PFSK-1 (cell line): ENCODE measurements at regions not wholly inside any gene's neighbourhood (a gene's known extent, or its start where the extent isn't known, plus 50 kb on each side); places are given as distances from the start of the nearest gene placed in this dataset.

Source experiments
- FOXP2 ChIP-seq: optimal IDR thresholded peaks from 2 replicates; pipeline ENCODE3; 2011; ENCODE audit warnings: borderline replicate concordance, control low read depth, inconsistent platforms; ENCODE audit not compliant: insufficient read depth; ENCODE audit errors: extremely low read length, extremely low read depth
- POLR2AphosphoS5 ChIP-seq: IDR thresholded peaks from 2 replicates; pipeline ENCODE4 v1.6.1; 2012; ENCODE audit warnings: low read depth, mild to moderate bottlenecking, control low read depth, low read length, moderate library complexity
- SIN3A ChIP-seq: IDR thresholded peaks from 2 replicates; pipeline ENCODE4 v1.6.1; 2012; ENCODE audit warnings: mild to moderate bottlenecking, low read length, moderate library complexity, borderline replicate concordance; ENCODE audit not compliant: insufficient read depth
- TAF1 ChIP-seq: IDR thresholded peaks from 2 replicates; pipeline ENCODE4 v1.6.1; 2012; ENCODE audit warnings: low read length, control low read depth, borderline replicate concordance; ENCODE audit not compliant: insufficient read depth
- TF ChIP-seq, protein P1 (sequence below), 2 experiments: IDR thresholded peaks; 2 replicates each; pipeline versions ENCODE4 v1.6.1 to v1.8.0; 2011 to 2012; ENCODE audit warnings: low read depth in 2 of 2, low read length in 2 of 2, control low read depth in 1 of 2, inconsistent platforms in 1 of 2, mild to moderate bottlenecking in 1 of 2, moderate library complexity in 1 of 2; ENCODE audit not compliant: insufficient read depth in 1 of 2

DNA sequence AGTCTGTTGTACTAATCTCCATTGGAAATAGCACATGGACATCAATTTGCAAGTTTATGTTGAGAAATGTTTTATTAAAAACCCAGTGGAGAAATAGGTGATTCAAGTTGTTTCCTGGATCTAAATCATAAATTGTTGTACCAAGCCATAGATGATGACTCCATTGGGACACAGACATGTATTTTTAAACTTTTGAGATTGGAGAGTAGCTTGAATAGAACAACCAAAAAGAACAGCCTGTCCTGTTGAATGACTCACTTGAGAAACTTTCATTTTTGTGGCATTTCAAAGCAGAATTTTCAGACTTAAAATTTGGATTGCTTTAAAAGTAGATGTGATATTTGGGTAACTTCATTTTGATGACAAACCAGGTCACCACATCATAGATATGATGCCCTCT, 197.5 kb downstream of the GPAM start:
- TF ChIP-seq, protein P1, sequence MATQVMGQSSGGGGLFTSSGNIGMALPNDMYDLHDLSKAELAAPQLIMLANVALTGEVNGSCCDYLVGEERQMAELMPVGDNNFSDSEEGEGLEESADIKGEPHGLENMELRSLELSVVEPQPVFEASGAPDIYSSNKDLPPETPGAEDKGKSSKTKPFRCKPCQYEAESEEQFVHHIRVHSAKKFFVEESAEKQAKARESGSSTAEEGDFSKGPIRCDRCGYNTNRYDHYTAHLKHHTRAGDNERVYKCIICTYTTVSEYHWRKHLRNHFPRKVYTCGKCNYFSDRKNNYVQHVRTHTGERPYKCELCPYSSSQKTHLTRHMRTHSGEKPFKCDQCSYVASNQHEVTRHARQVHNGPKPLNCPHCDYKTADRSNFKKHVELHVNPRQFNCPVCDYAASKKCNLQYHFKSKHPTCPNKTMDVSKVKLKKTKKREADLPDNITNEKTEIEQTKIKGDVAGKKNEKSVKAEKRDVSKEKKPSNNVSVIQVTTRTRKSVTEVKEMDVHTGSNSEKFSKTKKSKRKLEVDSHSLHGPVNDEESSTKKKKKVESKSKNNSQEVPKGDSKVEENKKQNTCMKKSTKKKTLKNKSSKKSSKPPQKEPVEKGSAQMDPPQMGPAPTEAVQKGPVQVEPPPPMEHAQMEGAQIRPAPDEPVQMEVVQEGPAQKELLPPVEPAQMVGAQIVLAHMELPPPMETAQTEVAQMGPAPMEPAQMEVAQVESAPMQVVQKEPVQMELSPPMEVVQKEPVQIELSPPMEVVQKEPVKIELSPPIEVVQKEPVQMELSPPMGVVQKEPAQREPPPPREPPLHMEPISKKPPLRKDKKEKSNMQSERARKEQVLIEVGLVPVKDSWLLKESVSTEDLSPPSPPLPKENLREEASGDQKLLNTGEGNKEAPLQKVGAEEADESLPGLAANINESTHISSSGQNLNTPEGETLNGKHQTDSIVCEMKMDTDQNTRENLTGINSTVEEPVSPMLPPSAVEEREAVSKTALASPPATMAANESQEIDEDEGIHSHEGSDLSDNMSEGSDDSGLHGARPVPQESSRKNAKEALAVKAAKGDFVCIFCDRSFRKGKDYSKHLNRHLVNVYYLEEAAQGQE (IDR thresholded peaks at IDR 0.05; ENCODE audit: insufficient read depth in 1 of 2, low read depth in 2 of 2, low read length in 2 of 2) = no peak
- TF ChIP-seq TAF1 = no peak
- TF ChIP-seq POLR2AphosphoS5 = no peak
- no peak for TF ChIP-seq FOXP2
- no peak for TF ChIP-seq SIN3A

DNA sequence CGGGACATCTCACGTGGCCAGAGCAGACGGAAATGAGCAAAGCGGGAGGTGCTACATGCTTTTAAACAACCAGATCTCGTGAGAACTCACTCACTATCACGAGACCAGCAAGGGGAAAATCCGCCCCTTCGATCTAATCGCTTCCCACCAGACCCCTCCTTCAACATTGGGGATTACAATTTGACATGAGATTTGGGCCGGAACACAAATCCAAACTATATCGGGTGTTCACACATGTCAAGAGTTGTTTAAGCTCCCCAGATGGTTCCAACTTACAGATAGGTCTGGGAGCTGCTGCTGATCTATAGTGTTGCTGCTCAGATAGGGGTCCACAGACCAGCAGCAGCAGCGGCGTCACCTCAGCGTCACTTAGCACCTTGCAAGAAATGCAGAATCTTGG, 194.9 kb downstream of the GPAM start:
- TF ChIP-seq SIN3A (no peak), POLR2AphosphoS5 (no peak), TAF1 (no peak), FOXP2 (no peak)
- TF ChIP-seq, protein P1 (IDR thresholded peaks at IDR 0.05; ENCODE audit: insufficient read depth in 1 of 2, low read depth in 2 of 2, low read length in 2 of 2) = no peak

DNA sequence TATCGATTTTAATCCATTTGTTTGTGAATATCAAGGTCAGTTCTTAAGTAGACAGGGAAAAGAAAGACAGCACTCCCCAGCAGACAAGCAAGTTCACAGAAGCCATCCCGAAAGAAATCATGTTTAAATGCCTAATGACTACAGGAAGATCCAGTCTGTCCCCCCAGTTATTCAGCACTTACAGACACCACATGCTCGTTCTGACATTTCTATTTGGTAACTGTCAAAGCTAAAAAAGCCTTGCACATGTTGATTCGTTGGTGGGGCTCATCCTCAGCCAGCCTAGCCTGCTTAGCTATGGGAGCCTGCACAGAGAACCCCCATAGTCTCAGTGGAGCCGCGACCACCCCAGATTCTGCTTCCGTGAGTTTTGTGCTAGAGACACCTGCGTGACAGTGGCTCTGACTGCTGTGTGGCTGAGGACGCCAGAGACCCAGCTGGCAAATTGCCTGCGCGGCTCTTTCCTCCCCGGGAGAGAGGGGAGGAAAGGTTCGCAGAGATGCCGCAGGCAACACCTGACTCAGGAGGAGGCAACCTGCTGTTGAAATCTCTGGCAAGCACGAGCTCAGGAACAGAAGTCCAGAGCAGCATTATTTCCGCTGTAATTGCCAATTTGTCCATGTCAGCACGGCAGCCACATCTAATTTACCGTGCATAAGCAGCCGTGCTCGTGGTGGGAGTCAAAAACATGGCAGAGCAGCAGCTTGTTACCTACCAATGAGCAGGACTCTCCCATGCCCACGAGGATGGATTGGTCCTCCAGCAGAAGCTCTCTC, 194.2 kb downstream of the GPAM start:
- TF ChIP-seq TAF1 (no peak), SIN3A (no peak), FOXP2 (no peak), POLR2AphosphoS5 (no peak)

DNA sequence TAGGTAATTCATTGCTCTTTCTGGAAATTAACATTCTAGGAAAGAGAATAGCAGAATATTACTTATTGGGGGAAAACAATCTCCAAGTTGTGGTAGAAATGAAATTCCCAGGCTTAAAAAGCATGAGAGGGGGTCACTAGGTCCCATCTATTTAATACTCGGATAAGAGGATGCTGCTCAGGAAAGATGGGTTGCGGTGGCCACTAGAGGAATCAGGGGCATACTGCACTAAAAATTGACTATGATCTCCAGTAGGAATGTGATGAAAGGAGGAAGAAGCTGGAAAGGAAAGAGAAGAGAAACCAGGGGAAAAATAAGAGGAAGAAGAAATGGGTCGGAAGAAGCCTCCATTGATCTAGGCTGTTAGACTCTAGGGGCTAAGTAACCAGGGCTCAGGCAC, 192.8 kb downstream of the GPAM start:
- TF ChIP-seq TAF1 (no peak), SIN3A (no peak), POLR2AphosphoS5 (no peak), FOXP2 (no peak)
- TF ChIP-seq, protein P1 (IDR thresholded peaks at IDR 0.05; ENCODE audit: insufficient read depth in 1 of 2, low read depth in 2 of 2, low read length in 2 of 2) = no peak

DNA sequence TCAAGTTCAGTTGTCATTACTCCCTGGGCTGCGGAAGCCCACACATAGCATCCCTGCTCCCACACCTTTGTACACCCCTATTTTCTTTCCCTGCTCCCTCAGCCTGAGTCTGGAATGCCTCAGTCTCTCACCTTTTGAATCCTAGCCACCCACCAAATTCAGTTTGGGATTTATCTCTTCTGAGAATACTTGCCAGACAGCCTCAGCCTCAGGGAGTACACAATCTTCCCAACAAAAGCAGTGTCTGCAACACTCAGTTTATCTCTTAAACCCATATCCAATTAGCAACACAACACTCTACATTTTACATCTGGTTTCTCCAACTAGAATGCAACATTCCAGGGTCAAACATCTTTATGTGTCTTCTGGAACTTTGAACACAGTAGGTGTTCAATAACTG, 190.2 kb downstream of the GPAM start:
- TF ChIP-seq FOXP2 = no peak
- no peak for TF ChIP-seq SIN3A
- no peak for TF ChIP-seq POLR2AphosphoS5
- TF ChIP-seq, protein P1 (IDR thresholded peaks at IDR 0.05; ENCODE audit: insufficient read depth in 1 of 2, low read depth in 2 of 2, low read length in 2 of 2) = no peak
- TF ChIP-seq TAF1 = no peak
